Keratinocyte (primary cell): ENCODE measurements at regions not wholly inside any gene's neighbourhood (a gene's known extent, or its start where the extent isn't known, plus 50 kb on each side); places are given as distances from the start of the nearest gene placed in this dataset.

Source experiments
- EZH2 ChIP-seq: IDR thresholded peaks from one replicate; pipeline ENCODE4 v1.6.1; 2012; ENCODE audit warnings: inconsistent platforms, mild to moderate bottlenecking, low read length, moderate library complexity
- TF ChIP-seq, protein P1 (sequence below), 3 experiments: IDR thresholded peaks in 1 of 3; conservative IDR thresholded peaks in 1 of 3; optimal IDR thresholded peaks in 1 of 3; 2 replicates in 2 of 3; 3 replicates in 1 of 3; pipeline versions ENCODE3 to v1.5.1; 2011; ENCODE audit warnings: low read length in 3 of 3, mild to moderate bottlenecking in 3 of 3, moderate library complexity in 2 of 3, control low read depth in 1 of 3, inconsistent platforms in 1 of 3; ENCODE audit not compliant: insufficient read depth in 2 of 3; ENCODE audit errors: extremely low read depth in 1 of 3

DNA sequence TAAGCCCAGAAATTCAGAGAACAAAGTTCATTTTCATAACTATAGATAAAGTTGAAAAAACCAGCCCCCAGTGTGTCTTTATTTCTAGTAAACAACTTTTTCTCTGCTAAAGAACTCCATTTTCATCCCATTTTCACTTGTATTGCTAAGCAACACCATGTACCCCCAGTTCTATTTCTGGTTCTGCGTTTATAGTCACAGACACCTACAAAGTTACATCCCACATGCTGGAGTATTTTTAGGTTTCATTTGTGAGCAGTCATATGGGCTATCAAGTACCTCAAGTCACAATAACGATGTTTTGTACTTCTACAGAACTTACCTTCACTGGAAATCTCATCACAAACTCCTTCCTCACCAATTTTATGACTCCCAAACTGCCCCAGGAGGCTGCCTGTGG lies 236.5 kb downstream of the RSL24D1 start:
- no peak for TF ChIP-seq EZH2
- TF ChIP-seq, protein P1, sequence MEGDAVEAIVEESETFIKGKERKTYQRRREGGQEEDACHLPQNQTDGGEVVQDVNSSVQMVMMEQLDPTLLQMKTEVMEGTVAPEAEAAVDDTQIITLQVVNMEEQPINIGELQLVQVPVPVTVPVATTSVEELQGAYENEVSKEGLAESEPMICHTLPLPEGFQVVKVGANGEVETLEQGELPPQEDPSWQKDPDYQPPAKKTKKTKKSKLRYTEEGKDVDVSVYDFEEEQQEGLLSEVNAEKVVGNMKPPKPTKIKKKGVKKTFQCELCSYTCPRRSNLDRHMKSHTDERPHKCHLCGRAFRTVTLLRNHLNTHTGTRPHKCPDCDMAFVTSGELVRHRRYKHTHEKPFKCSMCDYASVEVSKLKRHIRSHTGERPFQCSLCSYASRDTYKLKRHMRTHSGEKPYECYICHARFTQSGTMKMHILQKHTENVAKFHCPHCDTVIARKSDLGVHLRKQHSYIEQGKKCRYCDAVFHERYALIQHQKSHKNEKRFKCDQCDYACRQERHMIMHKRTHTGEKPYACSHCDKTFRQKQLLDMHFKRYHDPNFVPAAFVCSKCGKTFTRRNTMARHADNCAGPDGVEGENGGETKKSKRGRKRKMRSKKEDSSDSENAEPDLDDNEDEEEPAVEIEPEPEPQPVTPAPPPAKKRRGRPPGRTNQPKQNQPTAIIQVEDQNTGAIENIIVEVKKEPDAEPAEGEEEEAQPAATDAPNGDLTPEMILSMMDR (optimal IDR thresholded peaks at IDR 0.05 in 1 of 3, IDR thresholded peaks at IDR 0.05 in 1 of 3, conservative IDR thresholded peaks at IDR 0.05 in 1 of 3; ENCODE audit: extremely low read depth in 1 of 3, insufficient read depth in 2 of 3, low read length in 3 of 3) = no peak
